NK-92 (cell line): ENCODE measurements at regions not wholly inside any gene's neighbourhood (a gene's known extent, or its start where the extent isn't known, plus 50 kb on each side); places are given as distances from the start of the nearest gene placed in this dataset.
"Not testable (repeated sequence)": the region's sequence is repeated elsewhere in the genome, so short reads cannot be mapped to it uniquely, and the experiment has no call there.

Experiments used
- DNase-seq: peaks from one replicate; lab custom pipeline; 2025; ENCODE audit not compliant: unreplicated experiment; lab: John Stamatoyannopoulos, UW

DNA sequence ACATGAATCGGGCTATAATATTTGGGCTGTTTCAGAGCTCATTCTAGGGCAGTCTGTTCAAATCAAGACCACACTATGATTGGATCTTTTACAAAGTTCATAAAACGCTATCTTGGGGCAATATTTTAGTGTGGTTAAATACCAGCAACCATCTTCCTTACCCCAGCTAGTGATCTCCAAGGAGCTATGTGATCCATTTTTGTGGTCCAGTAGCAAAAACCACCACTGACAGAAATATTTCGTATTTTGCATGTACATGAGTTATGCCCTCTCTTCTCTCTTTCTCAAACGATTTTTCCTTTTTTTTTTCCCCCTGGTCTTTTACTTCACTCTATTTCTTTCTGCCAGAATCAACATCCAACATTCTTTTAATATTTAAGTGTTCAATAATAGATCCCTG is 280.6 kb upstream of the KITLG start:
- DNase-seq = no peak

DNA sequence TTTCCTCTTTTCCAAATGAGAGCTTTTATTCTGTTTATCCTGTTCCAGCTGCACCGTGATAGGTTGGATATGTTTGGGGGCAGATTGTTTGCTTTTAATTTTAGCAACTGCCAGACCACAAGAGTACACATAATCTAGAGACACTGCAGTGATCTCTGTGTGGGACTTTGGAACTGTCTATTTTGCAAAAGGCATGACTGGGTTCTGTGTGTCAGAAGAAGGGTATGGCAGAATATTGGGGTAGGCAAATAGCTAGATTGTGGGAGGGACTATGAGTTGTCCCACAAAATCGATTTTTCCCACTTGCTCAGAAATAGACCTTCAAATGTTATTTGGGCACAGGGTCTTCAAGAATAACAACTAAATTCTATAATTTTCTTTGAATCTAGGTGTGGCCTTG is 275.9 kb upstream of the KITLG start:
- no peak for DNase-seq

DNA sequence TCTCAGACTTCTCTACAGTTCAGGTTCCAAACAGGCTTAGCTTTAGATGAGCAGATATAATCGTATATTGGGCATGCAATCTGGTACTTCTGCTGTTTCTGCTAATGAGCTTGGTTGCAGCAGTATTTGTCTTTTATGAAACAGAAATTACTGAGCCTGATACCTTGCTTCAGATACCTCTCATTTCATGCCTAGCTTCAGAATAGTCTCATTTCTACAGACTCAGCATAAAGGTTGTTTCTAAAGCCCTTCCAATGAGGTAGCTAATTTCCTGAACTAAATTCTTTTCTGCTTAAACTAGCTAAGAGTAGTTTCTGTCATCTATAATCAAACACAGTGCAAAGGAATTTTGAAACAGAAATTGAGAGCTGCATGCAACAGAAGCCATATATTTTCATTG is 275.0 kb upstream of the KITLG start:
- no peak for DNase-seq

DNA sequence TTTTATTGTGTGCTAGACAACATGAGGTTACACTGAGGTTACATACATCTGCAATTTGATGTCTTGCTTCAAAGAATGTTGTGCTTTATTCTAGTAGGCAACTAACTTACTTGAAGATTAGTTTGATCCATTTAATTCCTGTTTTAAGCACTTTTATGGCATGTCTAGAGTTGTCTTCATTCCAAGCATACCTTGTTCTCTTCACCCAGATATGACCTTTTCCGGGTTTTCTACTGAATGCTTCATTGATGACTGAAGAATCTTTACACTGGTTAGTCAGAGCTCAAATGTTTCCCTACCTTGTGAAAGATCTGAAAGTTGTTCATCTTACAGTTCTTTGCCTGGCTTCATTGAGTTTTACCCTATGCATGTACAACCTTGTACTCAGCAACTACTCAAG is 274.0 kb upstream of the KITLG start:
- no peak for DNase-seq

DNA sequence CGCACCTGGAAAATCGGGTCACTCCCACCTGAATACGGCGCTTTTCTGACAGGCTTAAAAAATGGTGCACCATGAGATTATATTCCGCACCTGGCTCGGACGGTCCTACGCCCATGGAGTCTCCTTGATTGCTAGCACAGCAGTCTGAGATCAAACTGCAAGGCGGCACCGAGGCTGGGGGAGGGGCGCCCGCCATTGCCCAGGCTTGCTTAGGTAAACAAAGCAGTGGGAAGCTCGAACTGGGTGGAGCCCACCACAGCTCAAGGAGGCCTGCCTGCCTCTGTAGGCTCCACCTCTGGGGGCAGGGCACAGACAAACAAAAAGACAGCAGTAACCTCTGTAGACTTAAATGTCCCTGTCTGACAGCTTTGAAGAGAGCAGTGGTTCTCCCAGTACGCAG is 267.0 kb upstream of the KITLG start:
- DNase-seq = not testable (repeated sequence)

DNA sequence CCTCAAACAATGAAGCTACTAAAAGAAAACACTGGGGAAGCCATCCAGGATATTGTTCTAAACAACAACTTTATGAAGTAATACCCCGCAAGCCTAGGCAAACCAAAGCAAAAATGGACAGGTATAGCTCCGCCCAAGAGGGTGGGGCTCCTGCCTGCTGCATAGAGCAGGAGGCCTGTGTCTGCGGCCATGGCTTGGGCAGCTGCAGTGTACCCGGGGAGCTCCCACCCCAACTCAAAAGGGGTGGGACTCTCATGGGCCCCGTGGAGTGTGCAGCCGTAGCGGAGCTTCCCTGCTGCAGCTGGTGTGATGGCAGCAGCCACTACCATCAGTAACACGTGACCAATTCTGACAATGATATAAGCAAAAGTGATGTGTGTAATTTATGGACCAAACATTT is 264.2 kb upstream of the KITLG start:
- DNase-seq = no peak

DNA sequence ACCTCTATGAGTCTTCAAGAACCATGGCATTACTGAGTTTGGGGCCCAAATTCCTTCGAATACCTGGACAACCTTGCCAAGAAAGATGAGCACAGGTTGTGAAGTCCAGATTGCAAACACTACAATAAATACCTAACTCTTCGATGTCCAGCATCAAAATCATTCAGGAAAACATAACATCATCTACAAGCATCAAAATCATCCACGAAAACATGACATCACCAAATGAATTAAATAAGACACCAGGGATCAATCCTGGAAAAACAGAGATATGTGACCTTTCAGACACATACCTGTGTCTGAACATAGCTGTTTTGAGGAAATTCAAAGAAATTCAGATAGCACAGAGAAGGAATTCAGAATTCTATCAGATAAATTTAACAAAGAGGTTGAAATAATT is 262.0 kb upstream of the KITLG start:
- DNase-seq = no peak

DNA sequence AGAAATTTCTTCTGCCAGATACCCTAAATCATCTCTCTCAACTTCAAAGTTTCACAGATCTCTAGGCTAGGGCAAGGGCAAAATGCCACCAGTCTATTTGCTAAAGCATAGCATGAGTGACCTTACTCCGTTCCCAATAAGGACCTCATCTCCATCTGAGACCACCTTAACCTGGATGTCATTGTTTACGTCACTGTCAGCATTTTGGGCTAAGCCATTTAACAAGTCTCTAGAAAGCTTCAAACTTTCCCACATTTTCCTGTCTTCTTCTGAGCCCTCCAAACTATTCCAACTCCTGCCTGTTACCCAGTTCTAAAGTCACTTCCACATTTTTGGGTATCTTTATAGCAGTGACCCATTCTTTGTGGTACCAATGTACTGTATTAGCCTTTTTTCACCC is 259.2 kb upstream of the KITLG start:
- no peak for DNase-seq

DNA sequence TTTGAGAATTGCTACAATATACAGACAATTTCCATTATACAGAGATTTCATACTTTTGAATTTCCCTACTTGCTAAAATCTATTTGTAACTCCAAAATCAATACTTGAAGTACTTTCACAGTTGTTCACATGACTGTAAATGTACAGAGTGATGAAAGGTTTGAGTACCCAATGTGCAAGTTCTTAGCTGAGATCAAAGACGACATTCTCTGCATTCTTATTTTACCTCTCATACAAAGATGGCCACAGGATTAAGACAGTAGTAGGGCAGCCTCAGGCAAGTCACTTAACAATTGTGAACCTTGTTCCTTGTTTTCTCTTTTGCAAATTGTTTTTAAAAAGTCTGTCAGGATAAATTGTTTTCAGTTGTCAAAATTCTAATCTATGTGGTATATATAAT is 255.9 kb upstream of the KITLG start:
- DNase-seq = no peak

DNA sequence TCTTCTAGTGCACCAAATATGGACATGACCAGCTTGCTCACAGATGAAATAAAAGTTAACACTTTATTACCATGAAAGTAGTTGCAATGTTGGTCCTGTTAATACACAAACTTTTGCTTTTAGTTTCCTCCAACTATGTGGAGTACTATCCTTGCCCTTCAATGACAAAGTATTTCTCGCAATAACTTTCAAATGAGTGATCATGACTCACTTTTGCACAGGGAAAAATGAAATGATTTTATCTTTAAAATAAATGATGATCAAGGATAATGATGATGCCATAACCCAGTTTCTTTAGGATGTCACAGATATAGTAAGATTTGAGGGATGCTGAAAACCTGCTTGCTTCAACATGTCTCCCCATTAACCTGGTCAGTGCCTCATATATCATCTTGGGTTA is 254.0 kb upstream of the KITLG start:
- DNase-seq = no peak

DNA sequence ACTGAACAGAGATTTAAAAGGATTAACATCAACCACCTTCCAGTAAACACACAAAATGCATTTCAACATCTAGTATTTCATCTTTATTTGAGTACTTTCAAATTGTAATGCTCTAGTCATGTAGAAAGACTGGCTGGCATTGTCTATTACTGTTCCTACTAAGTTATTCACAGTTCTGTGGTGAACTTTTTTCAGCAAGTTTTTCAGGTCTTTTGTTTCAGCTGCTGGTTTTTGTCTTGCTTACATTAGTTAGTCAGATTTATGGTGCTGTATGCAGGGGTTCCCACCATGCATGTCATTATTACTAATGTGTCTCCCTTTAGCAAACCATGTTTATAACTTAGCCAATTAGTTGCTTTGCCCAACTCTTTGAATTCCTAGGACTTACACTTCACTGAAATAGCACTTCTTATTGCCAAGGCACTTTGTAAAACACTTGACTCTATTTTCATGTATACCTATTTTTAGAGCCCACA is 253.4 kb upstream of the KITLG start:
- DNase-seq = no peak

DNA sequence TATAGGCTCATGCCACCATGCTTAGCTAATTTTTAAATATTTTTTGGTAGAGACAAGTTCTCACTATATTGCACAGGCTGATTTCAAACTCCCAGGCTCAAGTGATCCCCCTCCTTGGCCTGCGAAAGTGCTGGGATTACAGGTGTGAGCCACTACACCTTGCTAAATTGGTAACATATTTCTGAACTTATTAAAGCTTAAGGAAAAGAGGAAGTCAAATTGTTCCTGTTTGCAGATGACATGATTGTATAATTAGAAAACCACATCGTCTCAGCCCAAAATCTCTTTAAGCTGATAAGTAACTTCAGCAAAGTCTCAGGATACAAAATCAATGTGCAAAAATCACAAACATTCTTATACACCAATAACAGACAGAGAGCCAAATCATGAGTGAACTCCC is 248.3 kb upstream of the KITLG start:
- DNase-seq = not testable (repeated sequence)

DNA sequence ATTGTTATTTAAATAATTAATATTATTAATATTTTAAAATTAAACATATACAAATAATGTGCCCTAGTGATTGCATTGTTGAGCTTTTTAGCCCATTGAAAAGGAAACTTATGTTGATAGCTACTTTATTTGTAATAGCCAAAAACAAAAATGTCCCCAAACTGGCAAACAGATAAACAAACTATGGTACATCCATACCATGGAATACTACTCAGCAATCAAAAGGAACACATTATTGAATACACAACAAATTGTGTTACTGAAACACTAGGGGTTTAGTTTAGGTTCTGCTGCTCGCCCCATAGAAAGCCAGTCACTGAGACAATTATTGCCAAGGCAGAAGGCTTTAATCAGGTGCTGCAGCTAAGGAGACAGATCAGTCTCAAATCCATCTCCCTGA is 239.7 kb upstream of the KITLG start:
- no peak for DNase-seq

DNA sequence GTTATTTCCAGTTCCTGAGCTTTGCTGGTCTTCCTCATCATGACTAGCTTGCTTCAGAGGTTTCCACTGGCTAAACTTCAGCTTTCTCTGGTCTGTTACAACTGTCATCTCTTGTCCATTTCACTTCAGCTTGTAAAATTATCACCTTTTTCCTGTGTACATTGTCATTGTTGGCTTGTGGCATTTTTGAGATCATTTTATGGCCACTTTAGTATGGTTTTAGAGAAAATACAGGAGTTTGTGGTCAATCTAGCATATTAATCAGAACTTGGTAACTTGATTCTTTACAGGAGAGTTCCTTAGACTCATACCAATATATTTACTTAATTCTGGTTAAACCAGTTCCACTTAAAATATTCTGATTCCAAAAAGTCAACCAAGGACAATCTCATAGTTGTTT is 235.9 kb upstream of the KITLG start:
- no peak for DNase-seq

DNA sequence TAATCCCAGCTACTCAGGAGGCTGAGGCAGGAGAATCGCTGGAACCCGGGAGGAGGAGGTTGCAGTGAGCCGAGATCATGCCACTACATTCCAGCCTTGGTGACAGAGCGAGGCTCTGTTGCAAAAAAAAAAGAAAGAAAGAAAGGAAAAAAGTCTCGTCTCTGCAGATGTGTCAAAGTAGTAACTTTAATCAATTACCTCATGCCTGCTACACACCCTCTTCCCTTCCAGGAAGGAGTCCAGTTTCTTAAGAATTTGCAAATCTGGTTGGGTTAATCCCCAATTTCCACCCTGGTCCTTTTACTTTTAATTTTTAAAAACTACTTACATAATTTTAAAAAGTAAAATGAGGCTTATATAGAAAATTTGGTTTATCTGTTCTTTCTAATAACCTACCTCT is 234.5 kb upstream of the KITLG start:
- DNase-seq = no peak

DNA sequence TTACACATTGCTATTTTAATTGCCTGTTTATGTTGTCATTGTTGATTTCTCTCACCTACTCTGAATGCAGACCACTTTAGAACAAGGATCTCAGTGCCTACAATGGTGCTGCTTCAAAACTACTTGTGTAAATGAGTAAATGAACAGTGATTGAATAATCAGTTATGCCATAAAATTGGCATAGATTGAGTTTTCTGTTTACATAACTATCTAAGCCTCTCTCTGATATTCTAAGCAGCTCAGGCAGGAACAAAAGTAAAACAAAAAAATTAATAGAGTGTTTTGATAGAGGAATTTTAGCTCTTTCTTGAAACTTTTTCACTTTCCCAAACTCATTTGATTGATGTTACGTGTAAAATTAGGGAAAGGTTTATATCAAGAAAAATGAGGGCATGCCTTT is 232.3 kb upstream of the KITLG start:
- no peak for DNase-seq

DNA sequence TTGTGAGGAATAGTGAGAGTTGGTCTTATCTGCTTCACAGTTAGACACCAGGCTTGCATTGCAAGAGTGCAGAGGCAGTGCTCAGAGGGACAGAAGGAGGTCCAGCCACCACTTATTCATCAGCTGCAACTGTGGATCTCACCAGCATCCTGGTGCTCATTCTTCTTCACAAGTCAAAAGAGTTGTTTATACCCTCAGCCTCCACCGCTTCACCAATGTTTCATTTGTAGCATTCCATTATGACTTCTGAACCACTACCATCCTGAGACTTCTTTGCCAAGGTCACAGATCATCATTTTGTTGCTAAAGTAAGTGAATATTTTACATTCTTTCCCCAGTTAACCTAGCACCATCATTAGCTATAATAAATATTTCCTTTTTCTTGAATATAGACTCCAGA is 230.5 kb upstream of the KITLG start:
- DNase-seq = no peak

DNA sequence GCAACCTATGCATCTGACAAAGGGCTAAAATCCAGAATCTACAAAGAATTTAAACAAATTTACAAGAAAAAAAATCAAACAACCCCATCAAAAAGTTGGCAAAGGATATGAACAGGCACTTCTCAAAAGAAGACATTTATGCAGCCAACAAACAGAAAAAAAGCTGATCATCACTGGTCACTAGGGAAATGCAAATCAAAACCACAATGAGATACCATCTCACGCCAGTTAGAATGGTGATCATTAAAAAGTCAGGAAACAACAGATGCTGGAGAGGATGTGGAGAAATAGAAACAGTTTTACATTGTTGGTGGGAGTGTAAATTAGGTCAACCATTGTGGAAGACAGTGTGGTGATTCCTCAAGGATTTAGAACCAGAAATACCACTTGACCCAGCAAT is 229.6 kb upstream of the KITLG start:
- DNase-seq = not testable (repeated sequence)

DNA sequence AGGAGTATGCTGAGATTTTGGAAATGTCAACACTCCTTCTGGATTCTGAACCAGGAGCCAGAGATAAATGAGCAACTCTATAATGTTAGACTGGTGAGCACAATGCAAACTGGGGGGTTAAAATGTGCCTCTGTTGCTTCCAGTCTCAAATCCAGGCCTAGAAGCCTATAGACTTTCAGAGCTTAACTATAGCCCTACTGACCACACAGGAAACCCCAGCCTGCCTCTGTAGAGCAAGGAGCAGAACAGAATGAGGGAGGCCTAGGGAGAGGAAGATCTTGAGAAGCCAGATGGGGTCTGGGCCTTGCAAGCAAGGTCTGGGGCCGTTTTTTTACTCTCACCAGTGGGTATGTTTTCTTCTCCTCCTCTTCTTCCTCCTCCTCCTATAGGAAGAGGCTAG is 225.4 kb upstream of the KITLG start:
- DNase-seq = no peak

DNA sequence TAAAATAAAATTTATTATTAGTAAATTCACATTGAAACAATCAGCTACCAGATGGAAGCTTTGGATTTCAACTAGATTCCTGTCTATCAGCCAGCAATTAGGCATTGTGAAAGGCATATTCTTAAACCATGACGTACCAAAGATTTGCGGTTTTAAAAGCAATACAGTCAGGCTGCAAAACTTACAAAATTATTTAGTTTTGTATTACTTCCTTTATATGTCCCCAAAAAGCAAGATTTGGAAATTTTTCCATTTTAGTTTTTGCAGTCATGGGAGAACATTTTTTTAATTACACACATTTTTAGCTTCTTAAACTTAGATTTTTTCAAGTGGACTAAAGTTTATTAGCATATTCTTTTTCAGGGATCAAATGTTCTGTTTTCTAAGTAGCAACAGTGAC is 225.0 kb upstream of the KITLG start:
- DNase-seq = no peak

DNA sequence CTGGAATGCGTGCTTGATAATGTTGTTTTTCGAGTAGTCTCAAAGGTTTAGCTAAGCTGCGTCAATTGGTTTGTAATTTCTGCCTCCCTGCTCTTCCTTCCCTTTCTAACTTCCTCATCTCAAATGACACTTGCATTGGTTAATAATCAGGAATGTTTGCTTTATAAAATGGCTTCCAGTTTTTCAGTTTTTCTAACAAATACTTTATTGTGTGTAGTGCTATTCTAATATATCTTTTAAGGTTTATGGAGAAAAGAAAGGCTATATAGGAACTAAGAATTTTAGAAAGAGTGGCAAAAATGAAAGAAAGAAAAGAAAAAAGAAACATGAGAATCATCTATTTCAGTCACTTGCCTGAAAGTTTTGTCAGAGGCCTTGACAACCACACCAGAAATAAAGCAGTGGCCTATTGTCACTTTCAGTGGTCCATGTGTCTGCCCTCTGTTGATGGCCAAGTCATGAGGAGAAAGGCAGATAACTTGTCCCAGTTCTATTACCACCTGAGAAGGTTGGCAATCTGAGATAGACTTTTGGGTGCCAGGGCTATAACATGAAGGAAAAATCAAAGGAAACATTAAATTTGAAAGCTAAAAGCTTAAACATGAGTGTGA is 221.9 kb upstream of the KITLG start:
- DNase-seq = no peak

DNA sequence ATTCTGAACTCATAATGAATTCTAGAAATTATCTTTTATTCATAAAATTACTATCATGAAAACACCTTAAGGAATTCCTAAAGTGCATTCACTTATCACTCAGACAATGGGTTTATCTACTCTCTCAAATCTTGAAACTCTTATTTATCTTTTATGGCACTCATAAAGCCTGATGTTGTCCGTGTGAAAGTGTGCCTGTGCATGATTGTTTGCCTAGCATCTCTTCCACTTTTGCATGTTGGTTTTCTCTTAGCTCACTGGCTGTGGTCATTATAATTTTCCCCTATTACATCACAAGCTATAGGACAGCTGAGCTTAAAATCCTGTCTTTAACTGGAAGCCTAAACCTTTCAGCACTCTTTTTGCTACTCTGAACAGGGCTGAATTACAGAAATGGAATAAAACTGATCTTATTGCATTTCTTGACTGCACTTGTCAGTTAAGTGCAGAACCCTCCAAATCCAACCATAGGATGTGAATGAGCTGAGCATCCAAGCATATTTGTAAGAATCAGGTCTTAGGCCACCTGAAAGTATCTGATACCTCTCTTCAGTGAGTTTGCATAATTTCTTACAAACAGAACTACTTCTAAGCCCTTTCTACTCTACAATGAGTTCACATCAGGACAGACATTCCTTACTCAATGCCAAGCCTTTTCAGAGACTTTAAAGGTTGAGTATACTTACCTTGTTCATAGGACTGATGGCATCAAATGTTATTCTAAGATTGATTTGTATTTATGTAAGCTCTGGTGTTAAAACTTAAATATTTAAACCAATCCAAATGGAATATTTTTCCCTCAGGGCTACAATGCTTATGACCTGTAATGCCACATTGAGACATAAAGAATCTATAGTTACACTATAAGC is 221.2 kb upstream of the KITLG start:
- DNase-seq = no peak

DNA sequence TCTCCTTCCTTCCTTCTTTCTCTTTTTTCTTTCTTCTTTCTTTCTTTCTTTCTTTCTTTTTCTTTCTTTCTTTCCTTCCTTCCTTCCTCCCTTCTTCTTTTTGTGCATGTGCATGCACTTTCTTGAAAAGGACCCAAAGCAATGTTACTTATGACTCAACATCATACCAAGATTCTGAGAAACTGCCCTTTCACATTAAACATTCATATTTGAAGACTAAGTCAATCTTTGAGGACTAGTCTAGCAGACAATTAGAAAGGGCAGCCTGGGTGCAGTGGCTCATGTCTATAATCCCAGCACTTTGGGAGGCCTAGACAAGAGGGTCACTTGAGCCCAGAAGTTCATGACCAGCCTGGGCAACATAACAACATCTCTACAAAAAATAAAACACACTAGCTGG is 212.8 kb upstream of the KITLG start:
- no peak for DNase-seq
